ENCODE measurements at regions not wholly inside any gene's neighbourhood (a gene's known extent, or its start where the extent isn't known, plus 50 kb on each side); places are given as distances from the start of the nearest gene placed in this dataset.

GRCh38 chr9:88812938-88813637, 178.2 kb upstream of the S1PR3 start:
- TF ChIP-seq POLR2AphosphoS5 (IDR thresholded peaks at IDR 0.05; ENCODE audit: insufficient read depth, low read depth, low read length) (no peak), CTCF (IDR thresholded peaks at IDR 0.05; ENCODE audit: extremely low read depth in 1 of 2, insufficient read depth in 1 of 2, low read depth in 1 of 2, low read length in 2 of 2) (no peak), POLR2A (IDR thresholded peaks at IDR 0.05; ENCODE audit: low read depth, low read length) (no peak), MYC (IDR thresholded peaks at IDR 0.05; ENCODE audit: low read depth, low read length) (no peak), EZH2 (IDR thresholded peaks at IDR 0.05; ENCODE audit: borderline replicate concordance, low read depth, low read length, severe bottlenecking) (no peak)

All from endothelial cell of umbilical vein (primary cell).